ENCODE measurements at regions not wholly inside any gene's neighbourhood (a gene's known extent, or its start where the extent isn't known, plus 50 kb on each side); places are given as distances from the start of the nearest gene placed in this dataset.

DNA sequence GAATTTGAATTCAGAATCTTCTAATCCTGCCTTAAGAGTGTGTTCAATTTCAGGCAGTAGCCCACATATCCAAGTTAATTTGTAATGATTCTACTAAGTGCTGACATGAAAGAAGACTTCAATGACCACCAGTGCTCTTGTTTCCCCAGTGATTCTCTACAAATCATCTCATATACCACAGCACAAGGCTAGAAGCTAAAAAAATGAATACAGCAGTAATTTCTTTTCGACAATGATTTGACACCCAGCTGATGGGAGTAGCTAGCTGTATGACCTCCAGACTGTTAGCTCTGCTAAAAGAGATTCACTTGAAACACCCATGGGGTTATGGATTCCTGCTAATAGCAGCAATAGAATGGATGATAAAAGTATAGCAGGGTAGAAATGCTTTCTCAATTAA lies 217.0 kb upstream of the TMEFF2 start (continued):
- TF ChIP-seq, protein P1, sequence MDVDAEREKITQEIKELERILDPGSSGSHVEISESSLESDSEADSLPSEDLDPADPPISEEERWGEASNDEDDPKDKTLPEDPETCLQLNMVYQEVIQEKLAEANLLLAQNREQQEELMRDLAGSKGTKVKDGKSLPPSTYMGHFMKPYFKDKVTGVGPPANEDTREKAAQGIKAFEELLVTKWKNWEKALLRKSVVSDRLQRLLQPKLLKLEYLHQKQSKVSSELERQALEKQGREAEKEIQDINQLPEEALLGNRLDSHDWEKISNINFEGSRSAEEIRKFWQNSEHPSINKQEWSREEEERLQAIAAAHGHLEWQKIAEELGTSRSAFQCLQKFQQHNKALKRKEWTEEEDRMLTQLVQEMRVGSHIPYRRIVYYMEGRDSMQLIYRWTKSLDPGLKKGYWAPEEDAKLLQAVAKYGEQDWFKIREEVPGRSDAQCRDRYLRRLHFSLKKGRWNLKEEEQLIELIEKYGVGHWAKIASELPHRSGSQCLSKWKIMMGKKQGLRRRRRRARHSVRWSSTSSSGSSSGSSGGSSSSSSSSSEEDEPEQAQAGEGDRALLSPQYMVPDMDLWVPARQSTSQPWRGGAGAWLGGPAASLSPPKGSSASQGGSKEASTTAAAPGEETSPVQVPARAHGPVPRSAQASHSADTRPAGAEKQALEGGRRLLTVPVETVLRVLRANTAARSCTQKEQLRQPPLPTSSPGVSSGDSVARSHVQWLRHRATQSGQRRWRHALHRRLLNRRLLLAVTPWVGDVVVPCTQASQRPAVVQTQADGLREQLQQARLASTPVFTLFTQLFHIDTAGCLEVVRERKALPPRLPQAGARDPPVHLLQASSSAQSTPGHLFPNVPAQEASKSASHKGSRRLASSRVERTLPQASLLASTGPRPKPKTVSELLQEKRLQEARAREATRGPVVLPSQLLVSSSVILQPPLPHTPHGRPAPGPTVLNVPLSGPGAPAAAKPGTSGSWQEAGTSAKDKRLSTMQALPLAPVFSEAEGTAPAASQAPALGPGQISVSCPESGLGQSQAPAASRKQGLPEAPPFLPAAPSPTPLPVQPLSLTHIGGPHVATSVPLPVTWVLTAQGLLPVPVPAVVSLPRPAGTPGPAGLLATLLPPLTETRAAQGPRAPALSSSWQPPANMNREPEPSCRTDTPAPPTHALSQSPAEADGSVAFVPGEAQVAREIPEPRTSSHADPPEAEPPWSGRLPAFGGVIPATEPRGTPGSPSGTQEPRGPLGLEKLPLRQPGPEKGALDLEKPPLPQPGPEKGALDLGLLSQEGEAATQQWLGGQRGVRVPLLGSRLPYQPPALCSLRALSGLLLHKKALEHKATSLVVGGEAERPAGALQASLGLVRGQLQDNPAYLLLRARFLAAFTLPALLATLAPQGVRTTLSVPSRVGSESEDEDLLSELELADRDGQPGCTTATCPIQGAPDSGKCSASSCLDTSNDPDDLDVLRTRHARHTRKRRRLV (CRISPR knock-in tag; IDR thresholded peaks at IDR 0.05): no peak
- TF ChIP-seq ZBTB1 (CRISPR knock-in tag; IDR thresholded peaks at IDR 0.05; ENCODE audit: borderline replicate concordance) (no peak), MBD4 (IDR thresholded peaks at IDR 0.05; ENCODE audit: borderline replicate concordance, low read length) (no peak), ZNF430 (CRISPR knock-in tag; IDR thresholded peaks at IDR 0.05) (no peak), SIX4 (CRISPR knock-in tag; IDR thresholded peaks at IDR 0.05) (no peak), KDM1A (CRISPR knock-in tag; IDR thresholded peaks at IDR 0.05) (no peak)
- TF ChIP-seq, protein P2, sequence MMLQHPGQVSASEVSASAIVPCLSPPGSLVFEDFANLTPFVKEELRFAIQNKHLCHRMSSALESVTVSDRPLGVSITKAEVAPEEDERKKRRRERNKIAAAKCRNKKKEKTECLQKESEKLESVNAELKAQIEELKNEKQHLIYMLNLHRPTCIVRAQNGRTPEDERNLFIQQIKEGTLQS (CRISPR knock-in tag; IDR thresholded peaks at IDR 0.05): no peak

DNA sequence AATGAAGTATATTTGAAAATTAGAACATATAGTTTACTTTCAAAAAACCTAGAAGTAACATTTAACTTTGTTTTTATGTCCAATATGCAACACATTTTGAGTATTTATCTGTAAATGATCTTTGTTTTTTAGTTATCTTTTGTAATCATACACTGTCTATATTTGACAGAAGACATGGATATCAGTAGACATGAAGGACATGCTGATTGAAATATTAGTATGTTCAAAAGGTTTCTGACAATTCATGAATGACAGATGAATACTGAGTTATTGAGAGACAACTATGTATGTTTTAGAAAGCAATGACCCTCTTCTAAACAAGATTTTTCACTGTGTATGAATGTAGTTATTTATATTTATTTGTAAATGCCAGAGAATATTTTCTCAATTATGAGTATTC lies 215.6 kb upstream of the TMEFF2 start:
- BruUV-seq (replicated peaks): no TSS peak
- in situ Hi-C loops (cut with HindIII; ENCODE audit: extremely low pct_ligation_motif_present, low pct_unique_long_range_greater_than_20kb) (no loop called here), intact Hi-C loops (cut with micrococcal nuclease; ENCODE audit: unreplicated experiment) (no loop called here)
- FAIRE-seq: no peak
- no peaks in the 10 kb centered on the region for H3K27me3 ChIP-seq (ENCODE audit: control insufficient read depth in 1 of 2, insufficient read depth in 2 of 2, low read length in 2 of 2)
- no peaks in the 10 kb centered on the region for H3K9me3 ChIP-seq (ENCODE audit: low read length)
- ChIA-PET POLR2A (no interaction called here), CTCF (ENCODE audit: low intra/inter-chr PET ratio, low total read pairs) (no interaction called here)
- H3K4me3 ChIP-seq (replicated peaks in 1 of 3; ENCODE audit: insufficient read depth in 1 of 3, low read depth in 2 of 3, low read length in 3 of 3): no peak overlapping the region
- no peak for ATAC-seq
- no peaks in the 10 kb centered on the region for H3K79me2 ChIP-seq (ENCODE audit: insufficient read depth, low read length)
- H3K4me1 ChIP-seq (ENCODE audit: insufficient read depth, low read length): no peaks in the 10 kb centered on the region
- H3K4me2 ChIP-seq (ENCODE audit: low read depth, low read length): no peak overlapping the region
- no peak overlapping the region for H2AFZ ChIP-seq (ENCODE audit: low read length)
- H3K36me3 ChIP-seq (replicated peaks in 1 of 2; ENCODE audit: control insufficient read depth in 1 of 2, insufficient read depth in 2 of 2, low read length in 2 of 2): no peaks in the 10 kb centered on the region
- no peak overlapping the region for H3K27ac ChIP-seq (ENCODE audit: extremely low read length, insufficient read depth, low read length)
- no peaks in the 10 kb centered on the region for H4K20me1 ChIP-seq (ENCODE audit: insufficient read depth, low read length)
- H3K9ac ChIP-seq (ENCODE audit: insufficient read depth, low read depth, low read length): no peak overlapping the region
- no peak for DNase-seq (ENCODE audit: low spot score)
- TF ChIP-seq, protein P3, sequence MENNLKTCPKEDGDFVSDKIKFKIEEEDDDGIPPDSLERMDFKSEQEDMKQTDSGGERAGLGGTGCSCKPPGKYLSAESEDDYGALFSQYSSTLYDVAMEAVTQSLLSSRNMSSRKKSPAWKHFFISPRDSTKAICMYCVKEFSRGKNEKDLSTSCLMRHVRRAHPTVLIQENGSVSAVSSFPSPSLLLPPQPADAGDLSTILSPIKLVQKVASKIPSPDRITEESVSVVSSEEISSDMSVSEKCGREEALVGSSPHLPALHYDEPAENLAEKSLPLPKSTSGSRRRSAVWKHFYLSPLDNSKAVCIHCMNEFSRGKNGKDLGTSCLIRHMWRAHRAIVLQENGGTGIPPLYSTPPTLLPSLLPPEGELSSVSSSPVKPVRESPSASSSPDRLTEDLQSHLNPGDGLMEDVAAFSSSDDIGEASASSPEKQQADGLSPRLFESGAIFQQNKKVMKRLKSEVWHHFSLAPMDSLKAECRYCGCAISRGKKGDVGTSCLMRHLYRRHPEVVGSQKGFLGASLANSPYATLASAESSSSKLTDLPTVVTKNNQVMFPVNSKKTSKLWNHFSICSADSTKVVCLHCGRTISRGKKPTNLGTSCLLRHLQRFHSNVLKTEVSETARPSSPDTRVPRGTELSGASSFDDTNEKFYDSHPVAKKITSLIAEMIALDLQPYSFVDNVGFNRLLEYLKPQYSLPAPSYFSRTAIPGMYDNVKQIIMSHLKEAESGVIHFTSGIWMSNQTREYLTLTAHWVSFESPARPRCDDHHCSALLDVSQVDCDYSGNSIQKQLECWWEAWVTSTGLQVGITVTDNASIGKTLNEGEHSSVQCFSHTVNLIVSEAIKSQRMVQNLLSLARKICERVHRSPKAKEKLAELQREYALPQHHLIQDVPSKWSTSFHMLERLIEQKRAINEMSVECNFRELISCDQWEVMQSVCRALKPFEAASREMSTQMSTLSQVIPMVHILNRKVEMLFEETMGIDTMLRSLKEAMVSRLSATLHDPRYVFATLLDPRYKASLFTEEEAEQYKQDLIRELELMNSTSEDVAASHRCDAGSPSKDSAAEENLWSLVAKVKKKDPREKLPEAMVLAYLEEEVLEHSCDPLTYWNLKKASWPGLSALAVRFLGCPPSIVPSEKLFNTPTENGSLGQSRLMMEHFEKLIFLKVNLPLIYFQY (CRISPR knock-in tag; IDR thresholded peaks at IDR 0.05; ENCODE audit: borderline replicate concordance): no peak
- TF ChIP-seq YEATS4 (CRISPR knock-in tag; IDR thresholded peaks at IDR 0.05; ENCODE audit: borderline replicate concordance) (no peak), TOPORS (CRISPR knock-in tag; IDR thresholded peaks at IDR 0.05) (no peak), SRSF9 (IDR thresholded peaks at IDR 0.05; ENCODE audit: borderline replicate concordance, insufficient read depth, low read depth, low read length, poor library complexity, severe bottlenecking) (no peak), PHF20 (CRISPR knock-in tag; IDR thresholded peaks at IDR 0.05) (no peak), KDM5B (CRISPR knock-in tag; IDR thresholded peaks at IDR 0.05; ENCODE audit: borderline replicate concordance) (no peak), ZSCAN29 (CRISPR knock-in tag; conservative IDR thresholded peaks at IDR 0.05) (no peak)
- TF ChIP-seq, protein P4, sequence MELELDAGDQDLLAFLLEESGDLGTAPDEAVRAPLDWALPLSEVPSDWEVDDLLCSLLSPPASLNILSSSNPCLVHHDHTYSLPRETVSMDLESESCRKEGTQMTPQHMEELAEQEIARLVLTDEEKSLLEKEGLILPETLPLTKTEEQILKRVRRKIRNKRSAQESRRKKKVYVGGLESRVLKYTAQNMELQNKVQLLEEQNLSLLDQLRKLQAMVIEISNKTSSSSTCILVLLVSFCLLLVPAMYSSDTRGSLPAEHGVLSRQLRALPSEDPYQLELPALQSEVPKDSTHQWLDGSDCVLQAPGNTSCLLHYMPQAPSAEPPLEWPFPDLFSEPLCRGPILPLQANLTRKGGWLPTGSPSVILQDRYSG (CRISPR knock-in tag; IDR thresholded peaks at IDR 0.05): no peak
